ENCODE measurements at regions not wholly inside any gene's neighbourhood (a gene's known extent, or its start where the extent isn't known, plus 50 kb on each side); places are given as distances from the start of the nearest gene placed in this dataset.

DNA sequence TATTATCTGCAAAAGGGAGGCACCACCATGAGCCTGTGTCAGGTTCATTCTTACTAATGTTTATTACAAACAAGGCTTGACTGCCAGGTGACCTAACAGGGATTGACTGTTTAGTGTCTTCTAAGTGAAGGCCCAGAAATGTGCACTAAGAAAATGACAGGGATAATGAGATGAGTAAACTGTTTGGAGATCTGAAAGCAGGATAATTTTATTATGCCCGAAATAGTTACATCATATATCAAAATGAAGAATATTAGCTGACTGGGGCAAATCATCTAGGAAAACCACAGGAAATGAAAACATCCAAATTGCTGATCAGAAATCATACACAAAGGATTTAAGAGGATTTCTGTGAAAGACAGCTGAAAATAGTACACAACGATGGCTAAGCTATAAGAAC, 516.7 kb downstream of the HDGFL1 start:
- Histone ChIP-seq H3K9me3 (no peaks in the 10 kb centered on the region), H3K4me3 (no peak overlapping the region), H3K27me3 (no peaks in the 10 kb centered on the region), H3K36me3 (no peaks in the 10 kb centered on the region), H3K27ac (no peak overlapping the region), H3K4me1 (no peaks in the 10 kb centered on the region)
- TF ChIP-seq, protein P1, sequence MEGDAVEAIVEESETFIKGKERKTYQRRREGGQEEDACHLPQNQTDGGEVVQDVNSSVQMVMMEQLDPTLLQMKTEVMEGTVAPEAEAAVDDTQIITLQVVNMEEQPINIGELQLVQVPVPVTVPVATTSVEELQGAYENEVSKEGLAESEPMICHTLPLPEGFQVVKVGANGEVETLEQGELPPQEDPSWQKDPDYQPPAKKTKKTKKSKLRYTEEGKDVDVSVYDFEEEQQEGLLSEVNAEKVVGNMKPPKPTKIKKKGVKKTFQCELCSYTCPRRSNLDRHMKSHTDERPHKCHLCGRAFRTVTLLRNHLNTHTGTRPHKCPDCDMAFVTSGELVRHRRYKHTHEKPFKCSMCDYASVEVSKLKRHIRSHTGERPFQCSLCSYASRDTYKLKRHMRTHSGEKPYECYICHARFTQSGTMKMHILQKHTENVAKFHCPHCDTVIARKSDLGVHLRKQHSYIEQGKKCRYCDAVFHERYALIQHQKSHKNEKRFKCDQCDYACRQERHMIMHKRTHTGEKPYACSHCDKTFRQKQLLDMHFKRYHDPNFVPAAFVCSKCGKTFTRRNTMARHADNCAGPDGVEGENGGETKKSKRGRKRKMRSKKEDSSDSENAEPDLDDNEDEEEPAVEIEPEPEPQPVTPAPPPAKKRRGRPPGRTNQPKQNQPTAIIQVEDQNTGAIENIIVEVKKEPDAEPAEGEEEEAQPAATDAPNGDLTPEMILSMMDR (IDR thresholded peaks at IDR 0.05), result no peak
- no peak for DNase-seq (ENCODE audit: low spot score)

DNA sequence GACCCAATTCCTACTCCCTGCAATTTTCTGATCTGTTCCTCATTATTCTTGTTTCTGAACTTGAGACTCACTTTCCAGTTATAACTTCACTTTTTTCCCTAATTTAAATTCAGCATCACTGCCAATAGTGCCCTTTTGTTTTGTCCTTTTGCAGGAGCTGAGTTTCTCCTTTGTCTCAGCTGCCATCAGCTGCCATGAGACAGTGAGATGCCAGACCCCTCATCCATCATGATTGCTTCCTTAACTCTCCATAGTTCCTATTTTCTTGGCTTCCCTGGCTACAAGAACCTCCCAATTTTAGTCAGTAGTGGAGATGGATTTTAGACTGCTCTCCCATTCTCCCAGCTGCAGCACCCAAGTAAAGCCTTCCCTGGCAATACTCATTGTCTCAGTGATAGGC, 518.1 kb downstream of the HDGFL1 start:
- Histone ChIP-seq H3K27ac (no peak overlapping the region), H3K36me3 (no peaks in the 10 kb centered on the region), H3K27me3 (no peaks in the 10 kb centered on the region), H3K4me3 (no peak overlapping the region), H3K9me3 (no peaks in the 10 kb centered on the region), H3K4me1 (no peaks in the 10 kb centered on the region)
- no peak for DNase-seq (ENCODE audit: low spot score)
- TF ChIP-seq, protein P1 (IDR thresholded peaks at IDR 0.05), result no peak

DNA sequence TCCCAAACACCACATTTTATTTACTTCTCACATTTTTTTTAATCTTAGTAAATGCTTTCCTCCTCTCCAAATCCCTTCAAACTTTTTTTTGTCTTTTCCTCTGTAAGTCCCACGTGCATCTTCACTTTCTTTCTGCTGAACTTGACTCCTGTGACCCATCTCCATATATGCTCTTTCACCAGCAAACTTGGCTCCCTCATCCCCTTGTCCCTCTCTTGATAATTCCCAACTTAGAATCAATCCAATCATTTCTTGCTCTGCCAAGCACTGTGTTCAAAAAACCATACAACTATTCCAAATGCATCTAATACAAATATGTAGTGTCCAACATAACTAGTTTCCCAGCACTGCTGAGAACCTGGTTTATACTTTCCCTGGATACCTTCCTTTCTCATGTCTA, 519.4 kb downstream of the HDGFL1 start:
- Histone ChIP-seq H3K27me3 (no peaks in the 10 kb centered on the region), H3K27ac (no peak overlapping the region)

DNA sequence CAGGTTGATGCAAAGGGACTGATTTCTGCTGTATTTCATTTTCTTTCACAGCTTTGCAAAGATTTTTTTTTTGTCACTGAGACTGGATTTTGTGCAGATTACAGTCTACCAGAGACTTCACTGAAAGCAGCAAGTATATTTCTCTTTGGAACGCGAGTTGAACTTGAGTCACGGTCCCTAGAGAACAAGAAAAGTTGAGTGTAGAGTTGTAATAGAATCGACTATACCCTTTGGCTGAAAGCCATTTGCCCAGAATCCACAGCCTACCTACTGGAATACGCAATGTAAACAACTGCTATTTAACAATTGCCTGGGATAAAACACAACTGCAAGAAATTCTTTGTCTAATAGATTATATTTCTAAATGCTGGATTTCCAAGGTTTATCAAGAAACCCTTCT, 520.6 kb downstream of the HDGFL1 start:
- H3K4me1 ChIP-seq, result no peaks in the 10 kb centered on the region
- no peak for DNase-seq (ENCODE audit: low spot score)
- TF ChIP-seq, protein P1 (IDR thresholded peaks at IDR 0.05), result no peak
- H3K27ac ChIP-seq, result no peak overlapping the region
- no peaks in the 10 kb centered on the region for H3K9me3 ChIP-seq
- no peak overlapping the region for H3K4me3 ChIP-seq
- no peaks in the 10 kb centered on the region for H3K36me3 ChIP-seq
- no peaks in the 10 kb centered on the region for H3K27me3 ChIP-seq

More for the DNA sequence above, 519.4 kb downstream of the HDGFL1 start:
- H3K4me3 ChIP-seq, result no peak overlapping the region
- no peaks in the 10 kb centered on the region for H3K36me3 ChIP-seq
- no peaks in the 10 kb centered on the region for H3K4me1 ChIP-seq
- no peaks in the 10 kb centered on the region for H3K9me3 ChIP-seq
- TF ChIP-seq, protein P1 (IDR thresholded peaks at IDR 0.05), result no peak
- no peak for DNase-seq (ENCODE audit: low spot score)

DNA sequence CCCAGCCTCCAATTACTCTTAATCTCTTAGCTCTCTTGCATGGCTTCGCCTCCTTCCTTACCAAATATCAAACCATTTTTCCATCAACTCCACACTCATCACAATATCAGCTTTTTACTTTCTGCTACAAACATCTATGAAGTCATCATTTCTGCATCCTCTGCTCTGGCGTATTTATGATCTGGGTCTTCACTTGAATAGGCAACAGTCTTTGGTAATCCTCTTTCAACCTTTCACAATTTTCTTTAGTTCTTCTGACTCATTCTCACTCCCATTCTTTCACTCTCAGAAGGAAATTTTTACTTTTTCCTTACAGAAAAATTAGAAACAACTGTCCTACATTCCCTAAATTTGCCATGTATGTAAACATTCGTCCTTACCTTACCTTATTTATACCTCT, 522.4 kb downstream of the HDGFL1 start:
- Histone ChIP-seq H3K27ac (no peak overlapping the region), H3K27me3 (no peaks in the 10 kb centered on the region), H3K36me3 (no peaks in the 10 kb centered on the region), H3K9me3 (no peaks in the 10 kb centered on the region), H3K4me1 (no peaks in the 10 kb centered on the region), H3K4me3 (no peak overlapping the region)
- TF ChIP-seq, protein P1 (IDR thresholded peaks at IDR 0.05), result no peak
- no peak for DNase-seq (ENCODE audit: low spot score)

DNA sequence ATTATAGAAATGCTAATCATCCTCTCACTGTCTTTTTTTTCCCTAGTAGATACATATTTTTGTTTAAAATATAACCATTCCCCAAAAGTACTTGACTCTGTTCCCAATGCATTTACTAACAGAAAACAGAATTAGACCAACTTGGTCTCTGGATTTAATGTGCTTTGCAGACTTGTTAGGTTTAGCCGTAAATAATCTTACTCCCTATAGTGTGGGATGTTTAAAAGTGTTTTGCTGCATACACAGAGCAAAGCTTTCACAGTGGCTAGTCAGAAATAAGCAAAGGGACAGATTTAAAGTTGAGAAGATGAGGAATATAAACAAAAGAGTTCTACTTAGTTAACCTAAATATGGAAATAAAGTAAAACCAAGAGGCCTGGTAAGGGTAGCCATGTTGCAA, 527.5 kb downstream of the HDGFL1 start:
- TF ChIP-seq, protein P1 (IDR thresholded peaks at IDR 0.05), result no peak
- Histone ChIP-seq H3K27me3 (no peaks in the 10 kb centered on the region), H3K4me3 (no peak overlapping the region), H3K9me3 (no peaks in the 10 kb centered on the region), H3K27ac (no peak overlapping the region), H3K36me3 (no peaks in the 10 kb centered on the region), H3K4me1 (no peaks in the 10 kb centered on the region)
- no peak for DNase-seq (ENCODE audit: low spot score)

Data from right atrium auricular region (tissue), 2 donors.